Progenitor cell of endocrine pancreas (in vitro differentiated cells): ENCODE measurements at regions not wholly inside any gene's neighbourhood (a gene's known extent, or its start where the extent isn't known, plus 50 kb on each side); places are given as distances from the start of the nearest gene placed in this dataset.
"Not testable (repeated sequence)": the region's sequence is repeated elsewhere in the genome, so short reads cannot be mapped to it uniquely, and the experiment has no call there.

Experiments used
- DNase-seq: peaks from one replicate; pipeline ENCODE4 v3.0.0; 2021; ENCODE audit warnings: low spot score; ENCODE audit not compliant: unreplicated experiment
- H3K27ac Mint-ChIP-seq: 2 replicates; pipeline ENCODE4 v1.8.0; 2021; ENCODE audit warnings: mild to moderate bottlenecking, moderate library complexity, mixed read lengths
- H3K27me3 Mint-ChIP-seq: 2 replicates; pipeline ENCODE4 v1.8.0; 2021; ENCODE audit warnings: mixed read lengths
- H3K36me3 Mint-ChIP-seq: 2 replicates; pipeline ENCODE4 v1.8.0; 2022; ENCODE audit warnings: mixed read lengths; ENCODE audit not compliant: insufficient read depth
- H3K4me1 Mint-ChIP-seq: 2 replicates; pipeline ENCODE4 v1.8.0; 2021; ENCODE audit warnings: low read depth, mixed read lengths
- H3K4me3 Mint-ChIP-seq: 2 replicates; pipeline ENCODE4 v1.8.0; 2021; ENCODE audit warnings: low read depth, mild to moderate bottlenecking, moderate library complexity, mixed read lengths
- H3K9me3 Mint-ChIP-seq: 2 replicates; pipeline ENCODE4 v1.8.0; 2021; ENCODE audit warnings: low read depth, mixed read lengths
- TF ChIP-seq, protein P1 (sequence below): fragments of 200-600 bp; sonication (generic); IDR thresholded peaks from one replicate; pipeline ENCODE4 v1.5.0; 2021; ENCODE audit warnings: antibody characterized with exemption, mild to moderate bottlenecking; ENCODE audit not compliant: unreplicated experiment

- H3K4me3 Mint-ChIP-seq, result no peak overlapping the region
- H3K27me3 Mint-ChIP-seq, result no peaks in the 10 kb centered on the region
- TF ChIP-seq, protein P1, sequence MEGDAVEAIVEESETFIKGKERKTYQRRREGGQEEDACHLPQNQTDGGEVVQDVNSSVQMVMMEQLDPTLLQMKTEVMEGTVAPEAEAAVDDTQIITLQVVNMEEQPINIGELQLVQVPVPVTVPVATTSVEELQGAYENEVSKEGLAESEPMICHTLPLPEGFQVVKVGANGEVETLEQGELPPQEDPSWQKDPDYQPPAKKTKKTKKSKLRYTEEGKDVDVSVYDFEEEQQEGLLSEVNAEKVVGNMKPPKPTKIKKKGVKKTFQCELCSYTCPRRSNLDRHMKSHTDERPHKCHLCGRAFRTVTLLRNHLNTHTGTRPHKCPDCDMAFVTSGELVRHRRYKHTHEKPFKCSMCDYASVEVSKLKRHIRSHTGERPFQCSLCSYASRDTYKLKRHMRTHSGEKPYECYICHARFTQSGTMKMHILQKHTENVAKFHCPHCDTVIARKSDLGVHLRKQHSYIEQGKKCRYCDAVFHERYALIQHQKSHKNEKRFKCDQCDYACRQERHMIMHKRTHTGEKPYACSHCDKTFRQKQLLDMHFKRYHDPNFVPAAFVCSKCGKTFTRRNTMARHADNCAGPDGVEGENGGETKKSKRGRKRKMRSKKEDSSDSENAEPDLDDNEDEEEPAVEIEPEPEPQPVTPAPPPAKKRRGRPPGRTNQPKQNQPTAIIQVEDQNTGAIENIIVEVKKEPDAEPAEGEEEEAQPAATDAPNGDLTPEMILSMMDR, result no peak
- H3K36me3 Mint-ChIP-seq, result no peaks in the 10 kb centered on the region
- no peak for DNase-seq
- H3K4me1 Mint-ChIP-seq, result no peaks in the 10 kb centered on the region
- peaks cover 5% of the 10 kb centered on the region for H3K9me3 Mint-ChIP-seq
- no peak overlapping the region for H3K27ac Mint-ChIP-seq
These were observed 845.6 kb upstream of the CDH6 start for GRCh38 chr5:30347858-30348257.

DNA sequence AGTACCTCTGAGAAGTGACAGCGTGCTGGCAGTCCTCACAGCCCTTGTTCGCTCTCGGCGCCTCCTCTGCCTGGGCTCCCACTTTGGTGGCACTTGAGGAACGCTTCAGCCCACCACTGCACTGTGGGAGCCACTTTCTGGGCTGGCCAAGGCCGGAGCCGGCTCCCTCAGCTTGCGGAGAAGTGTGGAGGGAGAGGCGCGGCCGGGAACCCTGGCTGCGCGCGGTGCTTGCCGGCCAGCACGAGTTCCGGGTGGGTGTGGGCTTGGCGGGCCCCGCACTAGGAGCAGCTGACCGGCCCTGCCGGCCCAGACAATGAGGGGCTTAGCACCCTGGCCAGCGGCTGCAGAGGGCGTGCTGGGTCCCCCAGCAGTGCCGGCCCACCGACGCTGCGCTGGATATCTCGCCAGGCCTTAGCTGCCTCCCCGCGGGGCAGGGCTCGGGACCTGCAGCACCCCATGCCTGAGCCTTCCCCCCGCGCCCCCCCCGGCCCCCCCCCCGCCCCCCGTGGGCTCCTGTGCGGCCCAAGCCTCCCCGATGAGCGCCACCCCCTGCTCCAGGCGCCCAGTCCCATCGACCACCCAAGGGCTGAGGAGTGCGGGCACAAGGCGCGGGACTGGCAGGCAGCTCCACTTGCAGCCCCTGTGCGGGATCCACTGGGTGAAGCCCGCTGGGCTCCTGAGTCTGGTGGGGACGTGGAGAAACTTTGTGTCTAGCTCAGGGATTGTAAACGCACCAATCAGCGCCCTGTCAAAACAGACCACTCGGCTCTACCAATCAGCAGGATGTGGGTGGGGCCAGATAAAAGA, 847.7 kb upstream of the CDH6 start:
- not testable (repeated sequence) for H3K27me3 Mint-ChIP-seq, H3K9me3 Mint-ChIP-seq

DNA sequence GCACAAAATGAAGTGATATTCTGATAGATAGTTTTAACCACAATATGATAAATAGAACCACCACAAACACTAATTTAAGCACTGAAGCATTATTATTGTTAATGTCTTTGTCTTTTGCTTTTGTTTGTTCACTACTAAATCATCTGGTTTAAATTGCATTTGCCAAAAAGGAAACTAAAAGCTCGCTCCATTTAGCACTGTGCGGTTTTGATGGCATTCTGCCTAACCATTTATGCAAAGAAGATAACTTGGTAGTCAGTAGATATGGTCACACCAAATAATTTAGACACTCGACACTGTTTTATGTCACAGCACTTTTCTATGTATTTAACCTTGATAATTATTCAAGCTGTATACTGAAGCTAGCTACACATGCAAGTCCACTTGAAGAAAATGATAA, 849.8 kb upstream of the CDH6 start:
- H3K4me1 Mint-ChIP-seq, result no peaks in the 10 kb centered on the region
- no peaks in the 10 kb centered on the region for H3K36me3 Mint-ChIP-seq
- H3K9me3 Mint-ChIP-seq, result peaks cover 8% of the 10 kb centered on the region

More for the DNA sequence above, 847.7 kb upstream of the CDH6 start:
- not testable (repeated sequence) for DNase-seq, H3K27ac Mint-ChIP-seq, H3K4me1 Mint-ChIP-seq, H3K36me3 Mint-ChIP-seq, H3K4me3 Mint-ChIP-seq

GRCh38 chr5:30341466-30341865, 852.0 kb upstream of the CDH6 start:
- TF ChIP-seq, protein P1, result no peak
- no peaks in the 10 kb centered on the region for H3K27me3 Mint-ChIP-seq
- no peak overlapping the region for H3K4me3 Mint-ChIP-seq
- H3K27ac Mint-ChIP-seq, result no peak overlapping the region
- H3K9me3 Mint-ChIP-seq, result peaks cover 8% of the 10 kb centered on the region
- no peaks in the 10 kb centered on the region for H3K4me1 Mint-ChIP-seq
- no peak for DNase-seq
- no peaks in the 10 kb centered on the region for H3K36me3 Mint-ChIP-seq

More for the DNA sequence above, 849.8 kb upstream of the CDH6 start:
- H3K27me3 Mint-ChIP-seq, result no peaks in the 10 kb centered on the region
- DNase-seq, result no peak
- TF ChIP-seq, protein P1, result no peak
- H3K27ac Mint-ChIP-seq, result no peak overlapping the region
- H3K4me3 Mint-ChIP-seq, result no peak overlapping the region

GRCh38 chr5:30337084-30337573, 856.4 kb upstream of the CDH6 start:
- H3K27ac Mint-ChIP-seq, result no peak overlapping the region
- TF ChIP-seq, protein P1, result no peak

GRCh38 chr5:30331534-30331933, 862.0 kb upstream of the CDH6 start:
- no peaks in the 10 kb centered on the region for H3K27me3 Mint-ChIP-seq

More at GRCh38 chr5:30337084-30337573, 856.4 kb upstream of the CDH6 start:
- no peaks in the 10 kb centered on the region for H3K36me3 Mint-ChIP-seq
- H3K4me3 Mint-ChIP-seq, result no peak overlapping the region
- no peaks in the 10 kb centered on the region for H3K4me1 Mint-ChIP-seq
- DNase-seq, result no peak
- H3K9me3 Mint-ChIP-seq, result peaks cover 3% of the 10 kb centered on the region
- H3K27me3 Mint-ChIP-seq, result no peaks in the 10 kb centered on the region

More at GRCh38 chr5:30331534-30331933, 862.0 kb upstream of the CDH6 start:
- Mint-ChIP-seq H3K27ac (no peak overlapping the region), H3K4me3 (no peak overlapping the region), H3K36me3 (no peaks in the 10 kb centered on the region), H3K9me3 (peaks cover 3% of the 10 kb centered on the region), H3K4me1 (no peaks in the 10 kb centered on the region)
- no peak for DNase-seq
- TF ChIP-seq, protein P1, result no peak
